ENCODE measurements at regions not wholly inside any gene's neighbourhood (a gene's known extent, or its start where the extent isn't known, plus 50 kb on each side); places are given as distances from the start of the nearest gene placed in this dataset.

DNA sequence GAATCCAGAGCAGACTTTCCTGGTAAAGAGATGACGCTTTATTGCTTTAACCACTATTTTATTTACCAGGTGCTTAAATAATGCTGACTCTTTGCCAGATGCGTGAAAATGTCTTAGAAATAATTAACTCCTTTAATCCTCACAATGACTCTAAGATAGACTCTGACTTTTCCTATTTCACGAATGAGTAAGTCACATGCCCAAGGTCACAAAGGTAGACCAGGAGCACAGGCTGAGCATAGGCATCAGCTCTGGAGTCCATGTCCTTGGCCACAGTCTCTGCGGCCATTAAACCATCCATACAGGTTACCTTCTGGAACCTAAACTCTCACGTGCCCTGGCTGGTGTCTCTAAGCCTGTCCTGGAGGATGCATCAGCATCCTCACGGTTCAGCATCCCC is 87.3 kb downstream of the ERCC5 start:
- Histone ChIP-seq H3K36me3 (ENCODE audit: control insufficient read depth in 2 of 2, insufficient read depth in 1 of 2, low read length in 2 of 2) (no peaks in the 10 kb centered on the region), H3K4me3 (ENCODE audit: low read depth, low read length) (no peak overlapping the region), H3K4me1 (ENCODE audit: control insufficient read depth, insufficient read depth, low read length) (no peaks in the 10 kb centered on the region), H3K27ac (ENCODE audit: extremely low read depth, low read depth, low read length) (no peak overlapping the region), H3K9me3 (ENCODE audit: control insufficient read depth, insufficient read depth, low read depth, low read length) (no peaks in the 10 kb centered on the region)
- POLR2A ChIA-PET, result no interaction called here
- TF ChIP-seq ZSCAN16 (tag by site-specific recombination; IDR thresholded peaks at IDR 0.05), result no peak
- no peak for TF ChIP-seq ZNF776 (tag by site-specific recombination; IDR thresholded peaks at IDR 0.05; ENCODE audit: borderline replicate concordance)
- no peak for TF ChIP-seq ZNF501 (tag by site-specific recombination; IDR thresholded peaks at IDR 0.05)
- no peak for TF ChIP-seq KLF7 (tag by site-specific recombination; IDR thresholded peaks at IDR 0.05; ENCODE audit: borderline replicate concordance)
- TF ChIP-seq, protein P1, sequence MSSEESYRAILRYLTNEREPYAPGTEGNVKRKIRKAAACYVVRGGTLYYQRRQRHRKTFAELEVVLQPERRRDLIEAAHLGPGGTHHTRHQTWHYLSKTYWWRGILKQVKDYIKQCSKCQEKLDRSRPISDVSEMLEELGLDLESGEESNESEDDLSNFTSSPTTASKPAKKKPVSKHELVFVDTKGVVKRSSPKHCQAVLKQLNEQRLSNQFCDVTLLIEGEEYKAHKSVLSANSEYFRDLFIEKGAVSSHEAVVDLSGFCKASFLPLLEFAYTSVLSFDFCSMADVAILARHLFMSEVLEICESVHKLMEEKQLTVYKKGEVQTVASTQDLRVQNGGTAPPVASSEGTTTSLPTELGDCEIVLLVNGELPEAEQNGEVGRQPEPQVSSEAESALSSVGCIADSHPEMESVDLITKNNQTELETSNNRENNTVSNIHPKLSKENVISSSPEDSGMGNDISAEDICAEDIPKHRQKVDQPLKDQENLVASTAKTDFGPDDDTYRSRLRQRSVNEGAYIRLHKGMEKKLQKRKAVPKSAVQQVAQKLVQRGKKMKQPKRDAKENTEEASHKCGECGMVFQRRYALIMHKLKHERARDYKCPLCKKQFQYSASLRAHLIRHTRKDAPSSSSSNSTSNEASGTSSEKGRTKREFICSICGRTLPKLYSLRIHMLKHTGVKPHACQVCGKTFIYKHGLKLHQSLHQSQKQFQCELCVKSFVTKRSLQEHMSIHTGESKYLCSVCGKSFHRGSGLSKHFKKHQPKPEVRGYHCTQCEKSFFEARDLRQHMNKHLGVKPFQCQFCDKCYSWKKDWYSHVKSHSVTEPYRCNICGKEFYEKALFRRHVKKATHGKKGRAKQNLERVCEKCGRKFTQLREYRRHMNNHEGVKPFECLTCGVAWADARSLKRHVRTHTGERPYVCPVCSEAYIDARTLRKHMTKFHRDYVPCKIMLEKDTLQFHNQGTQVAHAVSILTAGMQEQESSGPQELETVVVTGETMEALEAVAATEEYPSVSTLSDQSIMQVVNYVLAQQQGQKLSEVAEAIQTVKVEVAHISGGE (tag by site-specific recombination; conservative IDR thresholded peaks at IDR 0.05; ENCODE audit: low read depth), result no peak
- TF ChIP-seq ZNF624 (tag by site-specific recombination; IDR thresholded peaks at IDR 0.05), result no peak
- TF ChIP-seq ZNF335 (tag by site-specific recombination; conservative IDR thresholded peaks at IDR 0.05), result no peak
- no peak for TF ChIP-seq WT1 (tag by site-specific recombination; IDR thresholded peaks at IDR 0.05)
- TF ChIP-seq PATZ1 (tag by site-specific recombination; IDR thresholded peaks at IDR 0.05), result no peak
- no peak for TF ChIP-seq ZNF660 (tag by site-specific recombination; IDR thresholded peaks at IDR 0.05)
- no peak for TF ChIP-seq MEIS1 (CRISPR knock-in tag; IDR thresholded peaks at IDR 0.05; ENCODE audit: borderline replicate concordance)
- TF ChIP-seq FEZF1 (tag by site-specific recombination; IDR thresholded peaks at IDR 0.05), result no peak
- TF ChIP-seq GLIS2 (tag by site-specific recombination; IDR thresholded peaks at IDR 0.05), result no peak
- no peak for TF ChIP-seq ZNF701 (tag by site-specific recombination; IDR thresholded peaks at IDR 0.05)
- TF ChIP-seq SP2 (tag by site-specific recombination; IDR thresholded peaks at IDR 0.05), result no peak
- TF ChIP-seq, protein P2, sequence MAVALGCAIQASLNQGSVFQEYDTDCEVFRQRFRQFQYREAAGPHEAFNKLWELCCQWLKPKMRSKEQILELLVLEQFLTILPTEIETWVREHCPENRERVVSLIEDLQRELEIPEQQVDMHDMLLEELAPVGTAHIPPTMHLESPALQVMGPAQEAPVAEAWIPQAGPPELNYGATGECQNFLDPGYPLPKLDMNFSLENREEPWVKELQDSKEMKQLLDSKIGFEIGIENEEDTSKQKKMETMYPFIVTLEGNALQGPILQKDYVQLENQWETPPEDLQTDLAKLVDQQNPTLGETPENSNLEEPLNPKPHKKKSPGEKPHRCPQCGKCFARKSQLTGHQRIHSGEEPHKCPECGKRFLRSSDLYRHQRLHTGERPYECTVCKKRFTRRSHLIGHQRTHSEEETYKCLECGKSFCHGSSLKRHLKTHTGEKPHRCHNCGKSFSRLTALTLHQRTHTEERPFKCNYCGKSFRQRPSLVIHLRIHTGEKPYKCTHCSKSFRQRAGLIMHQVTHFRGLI (tag by site-specific recombination; IDR thresholded peaks at IDR 0.05), result no peak
- TF ChIP-seq ZIC2 (tag by site-specific recombination; IDR thresholded peaks at IDR 0.05), result no peak
- no peak for TF ChIP-seq OSR2 (tag by site-specific recombination; IDR thresholded peaks at IDR 0.05)
- TF ChIP-seq ZNF530 (tag by site-specific recombination; IDR thresholded peaks at IDR 0.05; ENCODE audit: low read depth), result no peak
- TF ChIP-seq ZFP3 (tag by site-specific recombination; IDR thresholded peaks at IDR 0.05; ENCODE audit: low read depth), result no peak
- CTCF ChIA-PET, result interaction anchor here (1.2 kb wide), 1 partner anchor 18 kb away, joined by 4 read pairs; no protein-coding TSS in a partner anchor

- H3K9me3 ChIP-seq (ENCODE audit: control insufficient read depth, insufficient read depth, low read depth, low read length), result no peaks in the 10 kb centered on the region
- H3K4me1 ChIP-seq (ENCODE audit: control insufficient read depth, insufficient read depth, low read length), result no peaks in the 10 kb centered on the region
- ChIA-PET POLR2A (no interaction called here), CTCF (no interaction called here)
- H3K27ac ChIP-seq (ENCODE audit: extremely low read depth, low read depth, low read length), result no peak overlapping the region
- H3K4me3 ChIP-seq (ENCODE audit: low read depth, low read length), result no peak overlapping the region
- no peaks in the 10 kb centered on the region for H3K36me3 ChIP-seq (ENCODE audit: control insufficient read depth in 2 of 2, insufficient read depth in 1 of 2, low read length in 2 of 2)
- TF ChIP-seq ZNF654 (tag by site-specific recombination; IDR thresholded peaks at IDR 0.05; ENCODE audit: low read depth) (no peak), ZNF777 (tag by site-specific recombination; IDR thresholded peaks at IDR 0.05; ENCODE audit: borderline replicate concordance) (no peak), ZNF202 (tag by site-specific recombination; IDR thresholded peaks at IDR 0.05; ENCODE audit: borderline replicate concordance) (no peak), ZNF521 (tag by site-specific recombination; IDR thresholded peaks at IDR 0.05) (no peak), ZNF132 (tag by site-specific recombination; IDR thresholded peaks at IDR 0.05; ENCODE audit: borderline replicate concordance) (no peak)
- TF ChIP-seq, protein P1 (tag by site-specific recombination; conservative IDR thresholded peaks at IDR 0.05; ENCODE audit: low read depth), result no peak
- TF ChIP-seq, protein P3, sequence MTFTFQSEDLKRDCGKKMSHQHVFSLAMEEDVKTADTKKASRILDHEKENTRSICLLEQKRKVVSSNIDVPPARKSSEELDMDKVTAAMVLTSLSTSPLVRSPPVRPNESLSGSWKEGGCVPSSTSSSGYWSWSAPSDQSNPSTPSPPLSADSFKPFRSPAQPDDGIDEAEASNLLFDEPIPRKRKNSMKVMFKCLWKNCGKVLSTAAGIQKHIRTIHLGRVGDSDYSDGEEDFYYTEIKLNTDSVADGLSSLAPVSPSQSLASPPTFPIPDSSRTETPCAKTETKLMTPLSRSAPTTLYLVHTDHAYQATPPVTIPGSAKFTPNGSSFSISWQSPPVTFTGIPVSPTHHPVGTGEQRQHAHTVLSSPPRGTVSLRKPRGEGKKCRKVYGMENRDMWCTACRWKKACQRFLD (tag by site-specific recombination; IDR thresholded peaks at IDR 0.05), result no peak
Observed at GRCh38 chr13:102932331-102932730, 86.5 kb downstream of the ERCC5 start.

All from HEK293 (cell line).